ENCODE measurements at regions not wholly inside any gene's neighbourhood (a gene's known extent, or its start where the extent isn't known, plus 50 kb on each side); places are given as distances from the start of the nearest gene placed in this dataset.

DNA sequence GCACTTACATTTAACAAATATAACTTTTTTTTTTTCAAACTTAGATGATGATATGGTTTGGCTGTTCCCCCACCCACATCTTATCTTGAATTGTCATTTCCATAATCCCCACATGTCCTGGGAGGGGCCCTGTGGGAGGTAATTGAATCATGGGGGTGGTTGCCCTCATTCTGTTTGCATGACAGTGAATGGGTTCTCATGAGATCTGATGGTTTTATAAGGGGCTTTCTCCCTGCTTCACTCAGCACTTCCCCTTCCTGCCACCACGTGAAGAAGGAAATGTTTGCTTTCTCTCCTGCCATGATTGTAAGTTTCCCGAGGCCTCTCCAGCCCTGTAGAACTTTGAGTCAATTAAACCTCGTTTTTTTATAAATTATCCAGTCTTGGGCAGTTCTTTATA is 432.6 kb downstream of the AMY1C start:
- no peaks in the 10 kb centered on the region for H3K36me3 ChIP-seq (replicated peaks in 1 of 2; ENCODE audit: control extremely low read depth in 1 of 2, control insufficient read depth in 1 of 2, extremely low read depth in 1 of 2, insufficient read depth in 2 of 2, low read length in 1 of 2)
- H3K79me2 ChIP-seq (ENCODE audit: control insufficient read depth, insufficient read depth, low read length) = no peaks in the 10 kb centered on the region
- H3K4me3 Mint-ChIP-seq = no peak overlapping the region
- H2AFZ ChIP-seq (ENCODE audit: insufficient read depth, low read depth, low read length, poor library complexity, severe bottlenecking) = no peak overlapping the region
- no peaks in the 10 kb centered on the region for H3K27me3 Mint-ChIP-seq
- no peak for TF ChIP-seq EZH2 (IDR thresholded peaks at IDR 0.05; ENCODE audit: borderline replicate concordance, insufficient read depth, low read depth, low read length, poor library complexity, severe bottlenecking)
- TF ChIP-seq, protein P1, sequence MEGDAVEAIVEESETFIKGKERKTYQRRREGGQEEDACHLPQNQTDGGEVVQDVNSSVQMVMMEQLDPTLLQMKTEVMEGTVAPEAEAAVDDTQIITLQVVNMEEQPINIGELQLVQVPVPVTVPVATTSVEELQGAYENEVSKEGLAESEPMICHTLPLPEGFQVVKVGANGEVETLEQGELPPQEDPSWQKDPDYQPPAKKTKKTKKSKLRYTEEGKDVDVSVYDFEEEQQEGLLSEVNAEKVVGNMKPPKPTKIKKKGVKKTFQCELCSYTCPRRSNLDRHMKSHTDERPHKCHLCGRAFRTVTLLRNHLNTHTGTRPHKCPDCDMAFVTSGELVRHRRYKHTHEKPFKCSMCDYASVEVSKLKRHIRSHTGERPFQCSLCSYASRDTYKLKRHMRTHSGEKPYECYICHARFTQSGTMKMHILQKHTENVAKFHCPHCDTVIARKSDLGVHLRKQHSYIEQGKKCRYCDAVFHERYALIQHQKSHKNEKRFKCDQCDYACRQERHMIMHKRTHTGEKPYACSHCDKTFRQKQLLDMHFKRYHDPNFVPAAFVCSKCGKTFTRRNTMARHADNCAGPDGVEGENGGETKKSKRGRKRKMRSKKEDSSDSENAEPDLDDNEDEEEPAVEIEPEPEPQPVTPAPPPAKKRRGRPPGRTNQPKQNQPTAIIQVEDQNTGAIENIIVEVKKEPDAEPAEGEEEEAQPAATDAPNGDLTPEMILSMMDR (IDR thresholded peaks at IDR 0.05) = no peak
- peaks cover 6% of the 10 kb centered on the region for H3K9me3 Mint-ChIP-seq (ENCODE audit: insufficient read depth)
- H3K4me2 ChIP-seq (replicated peaks; ENCODE audit: low read depth, low read length, poor library complexity, severe bottlenecking) = no peak overlapping the region
- no peaks in the 10 kb centered on the region for H3K4me1 Mint-ChIP-seq
- WGBS (ENCODE audit: insufficient coverage) = no CpG with 5 or more reads among the region's 3 CpGs
- no peaks in the 10 kb centered on the region for H4K20me1 ChIP-seq (ENCODE audit: control insufficient read depth, insufficient read depth, low read length, poor library complexity, severe bottlenecking)
- CTCF ChIA-PET = no interaction called here
- DNase-seq (no peak), ATAC-seq (ENCODE audit: low read depth) (no peak)
- no peak overlapping the region for H3K9ac ChIP-seq (ENCODE audit: low read length)
- no peaks in the 10 kb centered on the region for H3K4me1 ChIP-seq (ENCODE audit: control insufficient read depth in 2 of 2, insufficient read depth in 2 of 2, low read length in 2 of 2)
- no peaks in the 10 kb centered on the region for H3K27me3 ChIP-seq (replicated peaks in 1 of 4; ENCODE audit: control extremely low read depth in 1 of 4, control insufficient read depth in 3 of 4, insufficient read depth in 4 of 4, low read length in 3 of 4)
- no peak overlapping the region for H3K27ac Mint-ChIP-seq
- no peak overlapping the region for H3K4me3 ChIP-seq (ENCODE audit: control extremely low read depth in 1 of 5, extremely low read depth in 1 of 5, insufficient read depth in 1 of 5, low read depth in 2 of 5, low read length in 4 of 5)
- H3K27ac ChIP-seq (ENCODE audit: low read length in 2 of 2) = no peak overlapping the region
- POLR2A ChIA-PET = no interaction called here
- intact Hi-C loops (cut with micrococcal nuclease) = no loop called here
- no peaks in the 10 kb centered on the region for H3K9me3 ChIP-seq (ENCODE audit: control extremely low read depth in 1 of 3, control insufficient read depth in 2 of 3, insufficient read depth in 1 of 3, low read length in 2 of 3)

DNA sequence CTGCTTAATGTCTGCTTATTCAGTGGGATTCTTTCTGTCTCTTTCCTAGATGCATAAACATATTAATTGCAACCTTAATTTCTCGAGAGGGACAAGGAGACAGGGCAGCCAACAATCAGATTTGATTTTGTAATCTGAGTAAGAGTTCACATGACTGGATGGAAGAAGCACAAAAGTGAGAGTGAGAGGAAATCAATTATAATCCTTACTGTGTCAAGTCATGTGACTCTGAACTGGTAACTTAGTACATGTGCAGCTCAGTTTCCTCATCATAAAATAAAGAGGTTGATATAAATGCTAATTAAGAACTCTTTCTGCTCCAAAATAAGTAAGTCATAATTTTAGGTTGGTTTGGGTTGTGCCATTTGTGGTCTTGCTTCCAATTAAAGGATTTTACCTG is 439.5 kb downstream of the AMY1C start:
- no peaks in the 10 kb centered on the region for H3K4me1 ChIP-seq (ENCODE audit: control insufficient read depth in 2 of 2, insufficient read depth in 2 of 2, low read length in 2 of 2)
- Mint-ChIP-seq H3K27ac (no peak overlapping the region), H3K4me1 (no peaks in the 10 kb centered on the region), H3K9me3 (ENCODE audit: insufficient read depth) (no peaks in the 10 kb centered on the region), H3K27me3 (no peaks in the 10 kb centered on the region), H3K4me3 (no peak overlapping the region)
- H3K9ac ChIP-seq (ENCODE audit: low read length) = no peak overlapping the region
- H3K27me3 ChIP-seq (replicated peaks in 1 of 4; ENCODE audit: control extremely low read depth in 1 of 4, control insufficient read depth in 3 of 4, insufficient read depth in 4 of 4, low read length in 3 of 4) = no peaks in the 10 kb centered on the region
- no peaks in the 10 kb centered on the region for H3K36me3 ChIP-seq (replicated peaks in 1 of 2; ENCODE audit: control extremely low read depth in 1 of 2, control insufficient read depth in 1 of 2, extremely low read depth in 1 of 2, insufficient read depth in 2 of 2, low read length in 1 of 2)
- no peaks in the 10 kb centered on the region for H3K79me2 ChIP-seq (ENCODE audit: control insufficient read depth, insufficient read depth, low read length)
- no peak overlapping the region for H3K27ac ChIP-seq (ENCODE audit: low read length in 2 of 2)
- no CpG with 5 or more reads among the region's 1 CpG for WGBS (ENCODE audit: insufficient coverage)
- TF ChIP-seq, protein P1 (IDR thresholded peaks at IDR 0.05) = no peak
- no peak for TF ChIP-seq EZH2 (IDR thresholded peaks at IDR 0.05; ENCODE audit: borderline replicate concordance, insufficient read depth, low read depth, low read length, poor library complexity, severe bottlenecking)
- intact Hi-C loops (cut with micrococcal nuclease) = no loop called here
- H2AFZ ChIP-seq (ENCODE audit: insufficient read depth, low read depth, low read length, poor library complexity, severe bottlenecking) = no peak overlapping the region
- no peak overlapping the region for H3K4me2 ChIP-seq (replicated peaks; ENCODE audit: low read depth, low read length, poor library complexity, severe bottlenecking)
- H4K20me1 ChIP-seq (ENCODE audit: control insufficient read depth, insufficient read depth, low read length, poor library complexity, severe bottlenecking) = no peaks in the 10 kb centered on the region
- ATAC-seq (ENCODE audit: low read depth) (no peak), DNase-seq (no peak)
- H3K4me3 ChIP-seq (ENCODE audit: control extremely low read depth in 1 of 5, extremely low read depth in 1 of 5, insufficient read depth in 1 of 5, low read depth in 2 of 5, low read length in 4 of 5) = no peak overlapping the region
- H3K9me3 ChIP-seq (ENCODE audit: control extremely low read depth in 1 of 3, control insufficient read depth in 2 of 3, insufficient read depth in 1 of 3, low read length in 2 of 3) = no peaks in the 10 kb centered on the region
- POLR2A ChIA-PET = no interaction called here
- CTCF ChIA-PET = no interaction called here
